ENCODE measurements at regions not wholly inside any gene's neighbourhood (a gene's known extent, or its start where the extent isn't known, plus 50 kb on each side); places are given as distances from the start of the nearest gene placed in this dataset.

- DNase-seq (ENCODE audit: low read depth), result no peak
- H3K4me3 ChIP-seq (ENCODE audit: low read length), result no peak overlapping the region
- no peak for TF ChIP-seq CTCF (conservative IDR thresholded peaks at IDR 0.05; ENCODE audit: low read depth, low read length)
Observed at GRCh38 chr11:23423104-23423503, 562.8 kb upstream of the CCDC179 start.

GRCh38 chr11:23423656-23424055 lies 563.4 kb upstream of the CCDC179 start:
- H3K4me3 ChIP-seq (ENCODE audit: low read length), result no peak overlapping the region
- DNase-seq (ENCODE audit: low read depth), result no peak
- TF ChIP-seq CTCF (conservative IDR thresholded peaks at IDR 0.05; ENCODE audit: low read depth, low read length), result no peak

- TF ChIP-seq CTCF (conservative IDR thresholded peaks at IDR 0.05; ENCODE audit: low read depth, low read length), result no peak
Observed at GRCh38 chr11:23425381-23425780, 565.1 kb upstream of the CCDC179 start.

GRCh38 chr11:23429569-23429968 lies 569.3 kb upstream of the CCDC179 start:
- no peak for DNase-seq (ENCODE audit: low read depth)
- no peak for TF ChIP-seq CTCF (conservative IDR thresholded peaks at IDR 0.05; ENCODE audit: low read depth, low read length)
- H3K4me3 ChIP-seq (ENCODE audit: low read length), result no peak overlapping the region

More at GRCh38 chr11:23425381-23425780, 565.1 kb upstream of the CCDC179 start:
- no peak for DNase-seq (ENCODE audit: low read depth)
- no peak overlapping the region for H3K4me3 ChIP-seq (ENCODE audit: low read length)

GRCh38 chr11:23453522-23453921 lies 593.2 kb upstream of the CCDC179 start:
- no peak for TF ChIP-seq CTCF (conservative IDR thresholded peaks at IDR 0.05; ENCODE audit: low read depth, low read length)
- no peak for DNase-seq (ENCODE audit: low read depth)
- no peak overlapping the region for H3K4me3 ChIP-seq (ENCODE audit: low read length)

GRCh38 chr11:23455321-23455891 lies 595.1 kb upstream of the CCDC179 start:
- no peak for DNase-seq (ENCODE audit: low read depth)

More at GRCh38 chr11:23455321-23455891, 595.1 kb upstream of the CCDC179 start:
- no peak for TF ChIP-seq CTCF (conservative IDR thresholded peaks at IDR 0.05; ENCODE audit: low read depth, low read length)
- no peak overlapping the region for H3K4me3 ChIP-seq (ENCODE audit: low read length)

All from retinal pigment epithelial cell (primary cell).